Nephron progenitor cell (in vitro differentiated cells): ENCODE measurements at regions not wholly inside any gene's neighbourhood (a gene's known extent, or its start where the extent isn't known, plus 50 kb on each side); places are given as distances from the start of the nearest gene placed in this dataset.

Experiments
- DNase-seq: peaks from one replicate; pipeline ENCODE4 v3.0.0; 2021
- H3K27ac Mint-ChIP-seq: 2 replicates; pipeline ENCODE4 v1.8.0; 2021; ENCODE audit warnings: mild to moderate bottlenecking, moderate library complexity, mixed read lengths
- H3K27me3 Mint-ChIP-seq: 2 replicates; pipeline ENCODE4 v1.8.0; 2021; ENCODE audit warnings: mild to moderate bottlenecking, low read depth, mixed read lengths; ENCODE audit not compliant: poor library complexity
- H3K36me3 Mint-ChIP-seq: 2 replicates; pipeline ENCODE4 v1.8.0; 2021; ENCODE audit warnings: low read depth, mixed read lengths
- H3K4me1 Mint-ChIP-seq: 2 replicates; pipeline ENCODE4 v1.8.0; 2021; ENCODE audit warnings: mixed read lengths
- H3K4me3 Mint-ChIP-seq: 2 replicates; pipeline ENCODE4 v1.8.0; 2021; ENCODE audit warnings: mild to moderate bottlenecking, moderate library complexity, mixed read lengths
- H3K9me3 Mint-ChIP-seq: 2 replicates; pipeline ENCODE4 v1.8.0; 2021; ENCODE audit warnings: mild to moderate bottlenecking, moderate library complexity, mixed read lengths
- CTCF ChIP-seq: fragments of 200-600 bp; sonication (generic); IDR thresholded peaks from 2 replicates; pipeline ENCODE4 v1.5.0; 2021; ENCODE audit warnings: antibody characterized with exemption

GRCh38 chr6:123747515-123747914, 56.1 kb upstream of the NKAIN2 start:
- Mint-ChIP-seq H3K27ac (no peak overlapping the region), H3K27me3 (no peaks in the 10 kb centered on the region), H3K36me3 (no peaks in the 10 kb centered on the region), H3K4me3 (no peak overlapping the region), H3K4me1 (no peaks in the 10 kb centered on the region), H3K9me3 (no peaks in the 10 kb centered on the region)
- DNase-seq, result no peak
- no peak for TF ChIP-seq CTCF

DNA sequence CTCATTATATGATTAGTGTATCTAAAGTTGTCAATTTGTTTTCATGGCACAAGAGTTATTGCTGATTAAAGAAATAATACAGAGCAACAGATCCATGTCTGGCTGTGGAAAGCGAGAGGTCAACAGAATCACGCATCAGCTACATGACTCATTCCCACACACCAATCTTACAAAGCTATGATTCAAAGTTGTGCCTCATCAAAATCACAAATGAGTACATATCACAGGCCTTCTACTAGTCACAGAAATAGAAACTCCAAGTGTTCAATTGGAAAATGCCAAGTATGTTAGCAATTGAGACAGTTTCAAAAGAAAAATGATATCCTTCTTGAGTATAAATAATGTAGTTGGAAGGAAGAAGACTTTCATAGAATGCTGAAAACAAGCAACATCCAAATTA, 57.8 kb upstream of the NKAIN2 start:
- H3K4me3 Mint-ChIP-seq, result no peak overlapping the region
- no peaks in the 10 kb centered on the region for H3K9me3 Mint-ChIP-seq
- no peaks in the 10 kb centered on the region for H3K27me3 Mint-ChIP-seq
- no peaks in the 10 kb centered on the region for H3K36me3 Mint-ChIP-seq
- H3K4me1 Mint-ChIP-seq, result no peaks in the 10 kb centered on the region
- no peak overlapping the region for H3K27ac Mint-ChIP-seq
- no peak for TF ChIP-seq CTCF
- no peak for DNase-seq

- Mint-ChIP-seq H3K4me1 (no peaks in the 10 kb centered on the region), H3K9me3 (no peaks in the 10 kb centered on the region), H3K27ac (no peak overlapping the region), H3K27me3 (no peaks in the 10 kb centered on the region), H3K36me3 (no peaks in the 10 kb centered on the region), H3K4me3 (no peak overlapping the region)
- no peak for TF ChIP-seq CTCF
- DNase-seq, result no peak
These were observed 58.8 kb upstream of the NKAIN2 start for GRCh38 chr6:123744840-123745239.

DNA sequence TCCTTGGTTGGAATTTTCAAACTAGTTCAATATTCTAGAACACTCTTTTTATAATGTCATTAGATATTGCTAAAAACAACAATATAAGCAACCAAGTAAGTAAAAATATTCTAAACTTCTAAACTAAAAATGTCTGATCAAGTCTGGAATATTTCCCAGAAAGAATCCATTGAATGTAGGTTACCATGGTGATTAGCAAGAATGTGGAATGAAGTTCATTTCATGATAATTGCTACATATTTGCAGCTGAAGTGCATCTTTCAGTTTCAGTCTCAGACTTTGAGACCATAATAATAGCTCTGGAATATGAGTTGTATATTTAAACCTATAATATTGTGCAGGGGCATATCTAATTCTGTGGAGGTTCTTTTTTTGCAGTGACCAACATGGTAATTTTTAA, 61.0 kb upstream of the NKAIN2 start:
- Mint-ChIP-seq H3K27me3 (no peaks in the 10 kb centered on the region), H3K36me3 (no peaks in the 10 kb centered on the region), H3K4me3 (no peak overlapping the region), H3K4me1 (no peaks in the 10 kb centered on the region), H3K27ac (no peak overlapping the region), H3K9me3 (no peaks in the 10 kb centered on the region)
- no peak for DNase-seq
- TF ChIP-seq CTCF, result no peak

- Mint-ChIP-seq H3K4me3 (no peak overlapping the region), H3K27ac (no peak overlapping the region), H3K27me3 (no peaks in the 10 kb centered on the region), H3K4me1 (no peaks in the 10 kb centered on the region), H3K36me3 (no peaks in the 10 kb centered on the region), H3K9me3 (no peaks in the 10 kb centered on the region)
- no peak for TF ChIP-seq CTCF
- DNase-seq, result no peak
These were observed 70.5 kb upstream of the NKAIN2 start for GRCh38 chr6:123733180-123733579.

GRCh38 chr6:123716506-123716905, 79.8 kb upstream of the TRDN start:
- no peak for DNase-seq
- Mint-ChIP-seq H3K4me1 (no peaks in the 10 kb centered on the region), H3K9me3 (no peaks in the 10 kb centered on the region), H3K36me3 (no peaks in the 10 kb centered on the region), H3K27me3 (peaks cover 3% of the 10 kb centered on the region), H3K27ac (no peak overlapping the region), H3K4me3 (no peak overlapping the region)
- TF ChIP-seq CTCF, result no peak
